Epithelial cell of esophagus (primary cell): ENCODE measurements at regions not wholly inside any gene's neighbourhood (a gene's known extent, or its start where the extent isn't known, plus 50 kb on each side); places are given as distances from the start of the nearest gene placed in this dataset.

Source experiments
- DNase-seq: peaks from one replicate; pipeline ENCODE4 v3.0.0; 2010; ENCODE audit warnings: low read depth
- H3K4me3 ChIP-seq: 2 replicates; pipeline ENCODE4 v1.5.1; 2011; ENCODE audit warnings: mild to moderate bottlenecking, low read length, control low read depth
- TF ChIP-seq, protein P1 (sequence below): IDR thresholded peaks from 2 replicates; pipeline ENCODE4 v1.5.1; 2011; ENCODE audit warnings: low read depth, mild to moderate bottlenecking, low read length, control low read depth, inconsistent platforms; ENCODE audit not compliant: insufficient read depth; ENCODE audit errors: missing control alignments

GRCh38 chr20:19885594-19885938 lies 127.5 kb downstream of the RIN2 start:
- H3K4me3 ChIP-seq = no peak overlapping the region
- TF ChIP-seq, protein P1, sequence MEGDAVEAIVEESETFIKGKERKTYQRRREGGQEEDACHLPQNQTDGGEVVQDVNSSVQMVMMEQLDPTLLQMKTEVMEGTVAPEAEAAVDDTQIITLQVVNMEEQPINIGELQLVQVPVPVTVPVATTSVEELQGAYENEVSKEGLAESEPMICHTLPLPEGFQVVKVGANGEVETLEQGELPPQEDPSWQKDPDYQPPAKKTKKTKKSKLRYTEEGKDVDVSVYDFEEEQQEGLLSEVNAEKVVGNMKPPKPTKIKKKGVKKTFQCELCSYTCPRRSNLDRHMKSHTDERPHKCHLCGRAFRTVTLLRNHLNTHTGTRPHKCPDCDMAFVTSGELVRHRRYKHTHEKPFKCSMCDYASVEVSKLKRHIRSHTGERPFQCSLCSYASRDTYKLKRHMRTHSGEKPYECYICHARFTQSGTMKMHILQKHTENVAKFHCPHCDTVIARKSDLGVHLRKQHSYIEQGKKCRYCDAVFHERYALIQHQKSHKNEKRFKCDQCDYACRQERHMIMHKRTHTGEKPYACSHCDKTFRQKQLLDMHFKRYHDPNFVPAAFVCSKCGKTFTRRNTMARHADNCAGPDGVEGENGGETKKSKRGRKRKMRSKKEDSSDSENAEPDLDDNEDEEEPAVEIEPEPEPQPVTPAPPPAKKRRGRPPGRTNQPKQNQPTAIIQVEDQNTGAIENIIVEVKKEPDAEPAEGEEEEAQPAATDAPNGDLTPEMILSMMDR = no peak

GRCh38 chr20:19885939-19886660 lies 128.0 kb downstream of the RIN2 start:
- TF ChIP-seq, protein P1 = no peak
- peak; percentile 49 for DNase-seq
- no peak overlapping the region for H3K4me3 ChIP-seq

More at GRCh38 chr20:19885594-19885938, 127.5 kb downstream of the RIN2 start:
- DNase-seq = peak; percentile 30

- peak; percentile 50 for DNase-seq
- no peak overlapping the region for H3K4me3 ChIP-seq
- TF ChIP-seq, protein P1 = peak; percentile 37
Observed at GRCh38 chr20:19886661-19887288, 128.7 kb downstream of the RIN2 start.

DNA sequence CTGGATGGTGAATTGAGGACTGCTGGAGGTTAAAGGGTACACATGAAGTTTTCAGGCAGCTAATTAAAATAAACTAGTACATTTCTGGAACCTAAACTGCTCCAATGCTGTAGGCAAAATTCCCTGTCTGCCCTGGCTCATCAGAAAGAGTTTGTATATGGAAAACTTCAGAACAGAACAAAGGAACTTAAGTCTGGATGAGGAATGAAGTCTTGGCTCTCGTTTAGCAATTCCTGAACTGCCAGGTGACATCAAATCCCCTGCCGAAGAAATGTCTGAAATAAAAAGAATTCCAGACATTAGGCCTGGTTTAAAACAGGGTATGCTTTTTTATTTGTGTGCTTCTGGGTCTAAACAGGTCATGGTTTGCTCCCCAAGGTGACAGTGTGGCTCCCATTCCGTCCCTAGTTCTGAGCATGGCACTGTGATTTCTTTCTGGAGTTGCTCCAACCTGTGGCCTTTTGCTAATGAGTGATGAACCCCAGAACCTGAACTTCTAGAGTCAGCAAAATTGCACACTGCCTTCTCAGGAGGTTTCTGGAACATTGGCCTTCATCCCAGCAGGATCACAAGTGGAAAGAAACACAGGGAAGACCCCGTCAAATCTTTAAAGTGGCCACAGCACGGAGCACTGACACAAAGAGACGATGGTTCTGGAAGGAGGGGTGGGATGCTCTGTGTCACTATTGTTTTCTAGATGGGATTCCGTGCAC lies 129.4 kb upstream of the NAA20 start:
- TF ChIP-seq, protein P1 = no peak
- no peak for DNase-seq
- no peak overlapping the region for H3K4me3 ChIP-seq

GRCh38 chr20:19888269-19888671 lies 128.9 kb upstream of the NAA20 start:
- H3K4me3 ChIP-seq = no peak overlapping the region
- TF ChIP-seq, protein P1 = no peak
- DNase-seq = peak; percentile 57

DNA sequence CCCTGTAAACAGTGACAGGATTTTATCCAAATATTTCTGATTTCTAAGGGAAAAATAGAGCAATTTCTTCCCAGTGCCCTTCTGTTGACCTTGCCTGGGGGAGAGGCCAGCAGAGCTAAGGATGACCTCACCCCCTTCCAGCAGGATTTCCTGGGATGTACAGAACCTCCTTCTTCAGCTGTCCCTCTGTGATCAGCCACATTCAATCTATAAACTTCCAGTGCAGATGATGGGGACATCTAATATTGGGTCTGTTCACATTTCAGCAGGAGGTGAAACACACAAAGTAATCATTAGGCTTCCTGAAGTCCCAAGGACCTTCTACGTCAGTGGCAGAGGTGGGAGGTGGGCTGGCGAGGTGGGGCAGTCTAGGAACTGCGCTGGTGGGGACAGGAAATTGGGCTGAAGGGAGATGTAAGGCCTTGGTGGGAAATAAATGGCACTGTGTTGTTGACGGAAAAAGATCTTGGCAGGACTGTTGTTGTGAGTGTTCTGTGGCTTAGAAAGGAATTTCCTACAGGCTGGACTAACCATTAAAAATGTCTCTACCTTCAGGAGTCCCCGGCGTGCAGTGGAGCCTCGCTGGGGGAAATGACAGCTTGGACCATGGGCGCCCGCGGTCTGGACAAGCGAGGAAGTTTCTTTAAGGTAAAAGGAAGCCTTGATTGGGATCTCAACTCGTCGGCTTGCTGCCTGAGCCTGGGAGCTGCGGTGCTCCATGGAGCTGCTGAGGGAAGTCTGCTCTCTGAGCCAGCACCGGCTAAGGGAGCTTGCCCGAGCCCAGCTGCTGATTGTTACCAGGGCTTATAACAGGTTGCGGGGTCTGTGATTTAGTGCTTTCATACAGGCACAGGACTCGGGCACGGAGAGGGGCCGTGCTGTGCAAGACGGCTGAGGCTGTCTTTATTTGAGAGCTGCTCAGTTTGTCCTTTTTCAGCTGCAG lies 127.9 kb upstream of the NAA20 start:
- H3K4me3 ChIP-seq = no peak overlapping the region
- TF ChIP-seq, protein P1 = no peak
- DNase-seq = peak; percentile 34
